GM12872 (cell line): ENCODE measurements at regions not wholly inside any gene's neighbourhood (a gene's known extent, or its start where the extent isn't known, plus 50 kb on each side); places are given as distances from the start of the nearest gene placed in this dataset.
A peak's percentile ranks its signal among the peaks of the same experiment; 100 is the strongest.

ENCODE experiments used
- CTCF ChIP-seq: IDR thresholded peaks from 3 replicates; pipeline ENCODE4 v1.5.1; 2011; ENCODE audit warnings: low read depth, mild to moderate bottlenecking, low read length, moderate library complexity; ENCODE audit not compliant: insufficient read depth

GRCh38 chr4:38603652-38604051, 60.3 kb upstream of the KLF3 start:
- TF ChIP-seq CTCF, result no peak

GRCh38 chr4:38605181-38605752, 58.7 kb upstream of the KLF3 start:
- no peak for TF ChIP-seq CTCF

- no peak for TF ChIP-seq CTCF
Measured at GRCh38 chr4:38605753-38606586, 58.0 kb upstream of the KLF3 start.

GRCh38 chr4:38606587-38606905, 57.5 kb upstream of the KLF3 start:
- 0 out of 3 replicates have a peak, but pooled peaks have one; percentile 4 for TF ChIP-seq CTCF

DNA sequence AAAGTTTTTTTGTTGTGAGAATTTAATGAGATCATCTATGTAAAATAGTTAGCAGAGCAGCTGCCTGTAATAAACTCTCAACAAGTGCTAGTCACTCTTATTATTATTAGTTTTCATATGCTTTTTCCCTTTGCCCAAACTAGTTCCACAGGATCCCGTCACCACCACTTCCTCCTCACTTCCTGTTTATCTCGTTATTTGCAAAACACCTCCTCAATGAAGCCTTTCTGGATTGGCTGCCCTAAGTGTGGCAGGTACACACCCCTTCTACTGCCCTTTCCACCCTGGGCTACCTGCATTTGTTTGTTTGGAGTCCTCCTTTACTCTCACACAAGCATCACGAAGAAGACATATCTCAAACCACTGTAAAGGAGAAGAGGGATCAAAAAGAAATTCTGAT, 54.4 kb upstream of the KLF3 start:
- no peak for TF ChIP-seq CTCF

DNA sequence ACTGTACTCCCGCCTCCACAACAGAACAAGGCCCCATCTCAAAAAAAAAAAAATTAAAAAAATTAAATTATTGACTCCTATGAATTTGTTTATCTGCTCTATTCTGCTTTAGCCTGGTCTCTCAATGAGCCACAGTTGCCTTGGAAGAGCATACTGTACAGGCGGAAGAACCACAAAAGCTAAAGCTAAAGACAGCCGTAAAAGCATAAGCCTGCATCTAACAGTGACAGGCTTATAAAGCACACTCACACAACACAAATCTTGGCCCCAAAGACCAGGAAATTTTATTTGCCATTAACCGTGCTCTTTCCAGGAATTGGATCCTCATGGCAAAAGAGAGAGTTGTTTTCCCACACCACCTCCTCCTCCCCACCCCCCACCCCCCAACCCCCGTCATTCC, 53.5 kb upstream of the KLF3 start:
- TF ChIP-seq CTCF, result no peak

DNA sequence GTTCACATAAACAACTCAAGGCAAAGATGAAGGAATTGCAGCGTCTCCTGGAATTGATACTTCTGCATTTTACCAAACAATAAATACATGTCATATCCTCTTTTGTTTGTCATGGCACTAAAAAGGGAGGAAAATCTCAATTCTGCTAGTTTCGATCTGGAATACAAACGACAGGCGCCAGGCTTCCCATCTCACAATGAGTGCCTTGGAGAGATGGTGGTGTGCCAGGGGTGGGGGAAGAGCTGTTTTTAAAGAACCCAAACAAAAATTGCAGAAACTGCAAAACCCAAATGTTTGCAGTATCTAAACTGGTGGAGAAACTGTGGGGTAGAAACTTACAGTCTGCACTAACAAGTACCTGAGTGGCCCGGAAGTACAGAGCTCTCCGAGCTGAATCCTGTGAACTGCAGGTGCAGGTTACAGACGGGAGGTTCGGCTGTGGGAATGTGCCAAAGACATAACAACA, 53.0 kb upstream of the KLF3 start:
- no peak for TF ChIP-seq CTCF
